ENCODE measurements at regions not wholly inside any gene's neighbourhood (a gene's known extent, or its start where the extent isn't known, plus 50 kb on each side); places are given as distances from the start of the nearest gene placed in this dataset.

DNA sequence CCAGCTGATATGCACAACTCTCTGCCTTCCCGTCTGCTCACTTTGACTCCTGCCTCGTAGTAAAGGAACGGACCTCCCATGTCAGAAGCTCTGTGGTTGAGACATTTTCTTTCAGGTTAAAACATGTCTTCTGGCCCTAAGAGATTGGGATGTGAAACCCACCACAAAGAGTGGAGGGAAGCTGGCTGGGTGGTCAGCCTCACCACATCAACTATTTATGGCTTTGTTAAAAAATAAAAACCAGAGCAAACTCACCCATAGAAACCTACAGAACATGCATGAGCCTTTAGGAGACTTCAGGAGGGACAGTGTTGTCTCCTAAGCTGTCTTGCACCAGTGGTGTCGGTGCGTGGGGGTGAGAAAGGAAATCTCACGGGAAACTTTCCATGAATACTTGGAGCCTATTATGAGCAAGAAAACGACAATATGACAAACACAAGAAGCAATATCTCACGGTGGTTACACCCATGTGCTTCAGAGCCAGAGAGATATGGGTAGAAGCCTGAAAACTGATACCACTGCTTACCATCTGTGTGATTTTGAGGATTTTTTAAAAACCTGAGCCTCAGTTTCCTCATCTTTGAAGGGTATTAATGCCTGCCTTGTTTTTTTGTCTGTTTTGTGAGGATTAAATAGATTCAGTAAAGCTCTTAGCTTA lies 61.7 kb upstream of the XYLT1 start:
- DNase-seq, result no peak

- DNase-seq, result peak in 3 of 6 experiments; percentile 56 to 64 (median 59)
Observed at GRCh38 chr16:17529982-17530760, 59.4 kb upstream of the XYLT1 start.

DNA sequence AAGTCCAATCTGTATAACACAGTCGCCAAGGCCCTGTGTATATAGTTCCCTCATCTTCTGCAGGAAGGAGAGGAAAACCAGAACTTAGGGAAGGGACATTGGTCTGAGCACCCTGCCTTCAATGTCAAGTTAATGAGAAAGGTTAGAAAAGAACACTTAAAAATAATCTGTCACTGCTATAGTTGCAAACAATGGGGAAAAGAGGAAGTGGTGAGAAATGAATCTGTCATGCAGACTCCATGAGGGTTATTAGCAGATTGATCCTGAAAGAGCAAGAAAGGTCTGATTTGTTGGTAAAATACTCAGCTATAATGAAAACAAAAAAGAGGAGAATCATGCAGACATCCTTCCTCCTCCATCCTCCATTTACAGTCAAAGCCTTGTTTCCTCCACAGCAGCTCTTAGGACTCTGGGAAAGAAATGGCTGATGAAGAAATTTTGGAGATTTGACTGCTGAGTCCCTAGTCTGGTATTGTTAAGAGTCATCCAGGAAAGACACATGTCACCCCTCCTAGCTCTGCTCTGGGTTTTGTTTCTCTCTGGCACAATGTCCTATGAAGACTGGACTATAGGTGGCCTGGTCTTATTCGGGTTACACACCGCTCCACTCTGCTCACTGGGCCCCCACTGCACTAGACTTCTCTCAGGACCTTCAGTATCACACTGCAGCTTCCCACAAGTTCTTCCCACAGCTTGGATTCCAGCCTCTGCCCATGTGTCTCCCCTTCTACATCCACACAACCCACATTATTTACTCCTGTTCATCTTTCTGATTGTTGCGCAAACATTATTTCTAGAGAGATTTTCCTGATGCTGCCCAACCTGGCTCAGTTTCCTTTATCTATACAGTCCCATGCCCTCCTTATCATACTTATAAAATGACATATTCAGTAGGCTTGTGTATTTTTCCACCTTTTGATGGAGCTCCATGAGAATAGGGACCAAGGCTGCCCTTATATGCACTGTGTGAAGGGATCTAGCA lies 56.5 kb upstream of the XYLT1 start:
- DNase-seq, result no peak

- DNase-seq, result no peak
Observed at GRCh38 chr16:17524656-17525055, 53.9 kb upstream of the XYLT1 start.

DNA sequence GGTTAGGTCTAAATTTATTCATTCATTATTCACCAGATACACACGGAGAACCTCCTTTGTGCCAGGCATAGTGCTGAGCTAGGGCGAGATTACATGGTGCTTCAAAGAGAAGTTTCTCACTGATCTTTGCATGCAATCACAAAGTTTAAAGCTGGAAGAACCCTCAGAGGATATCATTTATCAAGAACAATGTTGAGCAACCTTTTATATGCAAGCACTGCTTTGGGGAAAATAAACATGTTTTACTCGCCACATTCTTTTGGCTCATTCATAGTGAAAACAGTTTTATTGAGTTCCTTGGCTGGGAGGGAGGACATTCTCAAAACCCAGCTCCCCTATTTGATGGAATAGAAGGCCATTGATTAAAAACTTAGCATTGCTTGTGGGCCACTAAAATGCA lies 49.8 kb upstream of the XYLT1 start:
- DNase-seq, result no peak
